ENCODE measurements at regions not wholly inside any gene's neighbourhood (a gene's known extent, or its start where the extent isn't known, plus 50 kb on each side); places are given as distances from the start of the nearest gene placed in this dataset.

DNA sequence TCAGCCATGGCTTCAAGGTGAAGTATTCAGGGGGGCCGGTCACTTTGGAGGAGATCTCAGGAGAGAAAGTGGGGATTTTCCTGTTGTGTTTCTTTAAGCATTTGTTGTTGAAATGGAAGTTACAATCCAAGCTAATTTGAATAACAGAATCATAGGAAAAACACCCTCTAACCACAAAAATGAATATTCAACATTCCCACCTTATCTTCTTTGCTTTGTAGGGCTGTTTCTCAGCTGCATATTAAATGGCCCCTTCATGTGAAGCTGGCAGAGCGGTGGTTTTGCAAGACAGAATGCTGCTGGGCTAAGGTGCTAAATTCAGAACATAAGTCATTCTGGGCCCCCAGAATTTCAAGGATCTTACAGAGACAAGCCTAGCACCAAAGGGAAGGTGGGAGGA is 279.0 kb downstream of the RRAGC start:
- Histone ChIP-seq H3K4me3 (no peak overlapping the region), H3K4me1 (peaks cover 8% of the 10 kb centered on the region), H3K27ac (no peak overlapping the region), H3K27me3 (ENCODE audit: low read depth) (peaks cover 37% of the 10 kb centered on the region), H3K9me3 (no peaks in the 10 kb centered on the region), H3K36me3 (no peaks in the 10 kb centered on the region)
- no peak for DNase-seq
- ATAC-seq = no peak
- TF ChIP-seq, protein P1, sequence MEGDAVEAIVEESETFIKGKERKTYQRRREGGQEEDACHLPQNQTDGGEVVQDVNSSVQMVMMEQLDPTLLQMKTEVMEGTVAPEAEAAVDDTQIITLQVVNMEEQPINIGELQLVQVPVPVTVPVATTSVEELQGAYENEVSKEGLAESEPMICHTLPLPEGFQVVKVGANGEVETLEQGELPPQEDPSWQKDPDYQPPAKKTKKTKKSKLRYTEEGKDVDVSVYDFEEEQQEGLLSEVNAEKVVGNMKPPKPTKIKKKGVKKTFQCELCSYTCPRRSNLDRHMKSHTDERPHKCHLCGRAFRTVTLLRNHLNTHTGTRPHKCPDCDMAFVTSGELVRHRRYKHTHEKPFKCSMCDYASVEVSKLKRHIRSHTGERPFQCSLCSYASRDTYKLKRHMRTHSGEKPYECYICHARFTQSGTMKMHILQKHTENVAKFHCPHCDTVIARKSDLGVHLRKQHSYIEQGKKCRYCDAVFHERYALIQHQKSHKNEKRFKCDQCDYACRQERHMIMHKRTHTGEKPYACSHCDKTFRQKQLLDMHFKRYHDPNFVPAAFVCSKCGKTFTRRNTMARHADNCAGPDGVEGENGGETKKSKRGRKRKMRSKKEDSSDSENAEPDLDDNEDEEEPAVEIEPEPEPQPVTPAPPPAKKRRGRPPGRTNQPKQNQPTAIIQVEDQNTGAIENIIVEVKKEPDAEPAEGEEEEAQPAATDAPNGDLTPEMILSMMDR (IDR thresholded peaks at IDR 0.05) = no peak
- intact Hi-C loops (cut with DNase I) = no loop called here

GRCh38 chr1:38579056-38579455 is 280.5 kb downstream of the RRAGC start:
- TF ChIP-seq, protein P1 (IDR thresholded peaks at IDR 0.05) = no peak
- Histone ChIP-seq H3K27me3 (ENCODE audit: low read depth) (peaks cover 37% of the 10 kb centered on the region), H3K9me3 (no peaks in the 10 kb centered on the region), H3K27ac (no peak overlapping the region), H3K36me3 (no peaks in the 10 kb centered on the region), H3K4me1 (peaks cover 8% of the 10 kb centered on the region), H3K4me3 (no peak overlapping the region)
- intact Hi-C loops (cut with DNase I) = no loop called here
- DNase-seq (no peak), ATAC-seq (no peak)

GRCh38 chr1:38578271-38578951 is 281.2 kb downstream of the RRAGC start:
- intact Hi-C loops (cut with DNase I) = no loop called here
- DNase-seq = peak; percentile 74
- Histone ChIP-seq H3K9me3 (no peaks in the 10 kb centered on the region), H3K27ac (no peak overlapping the region), H3K27me3 (ENCODE audit: low read depth) (peaks cover 37% of the 10 kb centered on the region), H3K4me1 (peaks cover 8% of the 10 kb centered on the region), H3K4me3 (peak overlapping the region; percentile 29), H3K36me3 (no peaks in the 10 kb centered on the region)
- ATAC-seq = peak; percentile 83 to 94
- TF ChIP-seq, protein P1 (IDR thresholded peaks at IDR 0.05) = no peak

DNA sequence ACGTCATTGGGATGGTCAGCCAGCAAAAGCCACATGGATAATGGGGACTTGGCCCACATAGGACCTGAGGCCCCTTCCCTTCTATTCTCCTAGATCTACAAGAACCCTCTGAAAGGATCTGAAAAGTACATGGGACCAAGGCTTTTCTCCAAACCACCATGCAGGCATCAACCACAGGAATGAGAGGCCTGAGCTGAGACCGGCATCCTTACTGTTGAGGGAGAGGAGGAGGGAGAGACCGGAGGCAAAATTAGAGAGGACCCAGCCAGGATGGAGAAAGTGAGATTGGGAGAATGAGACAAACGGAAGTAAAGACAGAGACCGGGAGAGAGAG is 281.7 kb downstream of the RRAGC start:
- Histone ChIP-seq H3K4me1 (peaks cover 8% of the 10 kb centered on the region), H3K27ac (no peak overlapping the region), H3K4me3 (no peak overlapping the region), H3K9me3 (no peaks in the 10 kb centered on the region), H3K36me3 (no peaks in the 10 kb centered on the region), H3K27me3 (ENCODE audit: low read depth) (peaks cover 37% of the 10 kb centered on the region)
- DNase-seq (no peak), ATAC-seq (no peak)
- intact Hi-C loops (cut with DNase I) = no loop called here
- TF ChIP-seq, protein P1 (IDR thresholded peaks at IDR 0.05) = no peak

DNA sequence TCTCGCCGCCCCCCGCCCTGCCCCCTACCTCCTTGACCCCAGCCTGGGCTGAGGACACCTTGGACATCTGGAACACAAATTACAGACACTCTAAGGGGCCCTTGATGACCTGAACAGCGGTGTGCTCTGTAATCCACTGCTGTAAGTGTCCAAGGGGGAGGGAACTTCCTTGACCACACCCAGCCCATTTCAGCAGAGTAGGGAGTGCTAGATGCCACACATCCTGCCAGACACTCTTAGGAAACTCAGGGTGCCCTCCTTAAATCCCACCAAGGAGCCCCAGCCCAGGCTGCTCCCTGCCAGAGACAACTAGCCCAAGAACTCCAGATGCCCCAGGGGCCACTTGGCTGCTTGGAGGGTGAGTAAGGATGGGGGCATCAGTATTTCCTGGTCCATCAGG is 282.2 kb downstream of the RRAGC start:
- no peak overlapping the region for H3K27ac ChIP-seq
- H3K9me3 ChIP-seq = no peaks in the 10 kb centered on the region
- DNase-seq = no peak
- peaks cover 12% of the 10 kb centered on the region for H3K4me1 ChIP-seq
- TF ChIP-seq, protein P1 (IDR thresholded peaks at IDR 0.05) = no peak
- intact Hi-C loops (cut with DNase I) = no loop called here
- peaks cover 37% of the 10 kb centered on the region for H3K27me3 ChIP-seq (ENCODE audit: low read depth)
- H3K36me3 ChIP-seq = no peaks in the 10 kb centered on the region
- no peak overlapping the region for H3K4me3 ChIP-seq
- ATAC-seq = peak; percentile 46 to 49
